Activated CD4-positive, alpha-beta T cell treated with anti-CD3 and anti-CD28 coated beads for 36 hours (primary cell): ENCODE measurements at regions not wholly inside any gene's neighbourhood (a gene's known extent, or its start where the extent isn't known, plus 50 kb on each side); places are given as distances from the start of the nearest gene placed in this dataset.

Experiments
- ATAC-seq: fragments of 200-7000 bp; cut with Tn5 transposase; one replicate; pipeline ENCODE4 v1.10.0; 2021; ENCODE audit warnings: mild to moderate bottlenecking, moderate library complexity
- CTCF ChIA-PET: fragments of 350-600 bp; sonication (Branson Sonifier 250); formaldehyde crosslinking; loops from one replicate; lab custom pipeline; 2021; ENCODE audit warnings: antibody characterized with exemption; lab: Charles Lee
- POLR2A ChIA-PET: fragments of 350-600 bp; sonication (Branson Sonifier 250); formaldehyde crosslinking; loops from one replicate; lab custom pipeline; 2021; ENCODE audit warnings: antibody characterized with exemption, inconsistent platforms; lab: Charles Lee
- DNase-seq: peaks from one replicate; pipeline ENCODE4 v3.0.0-alpha.2; 2020
- H3K27ac Mint-ChIP-seq: one replicate; pipeline ENCODE4 v1.8.0; 2021; ENCODE audit warnings: mixed read lengths
- H3K27me3 Mint-ChIP-seq: one replicate; pipeline ENCODE4 v1.8.0; 2021; ENCODE audit warnings: mixed read lengths
- H3K36me3 Mint-ChIP-seq: one replicate; pipeline ENCODE4 v1.8.0; 2021; ENCODE audit warnings: low read depth, mixed read lengths
- H3K4me1 Mint-ChIP-seq: one replicate; pipeline ENCODE4 v1.8.0; 2021; ENCODE audit warnings: mixed read lengths
- H3K4me3 Mint-ChIP-seq: one replicate; pipeline ENCODE4 v1.8.0; 2021; ENCODE audit warnings: mild to moderate bottlenecking, moderate library complexity, mixed read lengths
- H3K9me3 Mint-ChIP-seq: one replicate; pipeline ENCODE4 v1.8.0; 2021; ENCODE audit warnings: low read depth, mixed read lengths
- intact Hi-C, 2 experiments: fragments of 100-400 bp; cut with DNase I in 1 of 2; cut with micrococcal nuclease in 1 of 2; formaldehyde crosslinking; loops; one replicate each; pipeline versions ENCODE4 v1.14.2 to v1.15.1; 2022 to 2024; cut with DNase I, micrococcal nuclease

DNA sequence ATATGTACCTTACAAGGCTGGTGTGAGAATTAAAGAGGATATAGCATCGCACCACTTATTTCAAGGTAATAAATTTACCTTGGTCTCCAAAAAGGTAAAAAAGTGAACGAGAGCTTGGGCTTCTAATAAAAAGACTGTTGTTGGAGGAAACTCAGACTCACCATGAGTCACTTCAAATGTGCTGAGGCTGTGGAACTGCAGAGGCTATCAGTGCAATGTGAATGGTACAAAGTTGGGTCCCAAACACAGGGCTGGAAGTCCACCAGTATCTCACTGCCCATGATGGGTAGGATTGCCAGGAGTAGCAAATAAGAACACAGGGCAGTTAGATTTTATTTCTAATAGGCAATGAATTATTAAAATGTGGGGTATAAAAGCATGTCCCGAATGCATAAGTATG, 200.6 kb downstream of the MAFB start:
- DNase-seq (no peak), ATAC-seq (no peak)
- Mint-ChIP-seq H3K36me3 (no peaks in the 10 kb centered on the region), H3K9me3 (no peaks in the 10 kb centered on the region), H3K4me3 (no peak overlapping the region), H3K27me3 (peaks cover 12% of the 10 kb centered on the region), H3K27ac (no peak overlapping the region), H3K4me1 (no peaks in the 10 kb centered on the region)
- intact Hi-C loops: no loop called here
- ChIA-PET CTCF (interaction anchor here (0.7 kb wide), 1 partner anchor 9 kb away, joined by 3 read pairs; no protein-coding TSS in a partner anchor), POLR2A (no interaction called here)

DNA sequence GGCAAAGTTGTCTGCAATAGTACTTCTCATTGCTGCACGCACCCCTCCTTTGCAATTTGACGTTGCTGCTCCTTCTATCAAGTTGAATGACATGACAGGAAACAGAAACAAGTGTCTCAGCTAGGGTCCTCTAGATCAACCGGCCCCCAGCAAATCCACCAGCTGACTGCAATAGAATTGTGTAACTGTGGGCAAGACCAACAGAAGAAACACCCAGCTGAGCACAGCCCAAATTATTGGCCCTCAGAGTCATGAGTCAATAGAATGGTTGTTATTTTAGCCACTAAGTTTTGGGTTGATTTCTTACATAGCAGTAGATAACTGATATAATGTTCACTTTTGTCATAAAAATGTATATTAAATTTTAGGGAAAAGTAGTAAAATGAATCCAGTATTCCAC, 202.7 kb downstream of the MAFB start:
- Mint-ChIP-seq H3K9me3 (no peaks in the 10 kb centered on the region), H3K27me3 (peaks cover 14% of the 10 kb centered on the region), H3K4me1 (no peaks in the 10 kb centered on the region), H3K4me3 (no peak overlapping the region), H3K27ac (no peak overlapping the region), H3K36me3 (no peaks in the 10 kb centered on the region)
- ChIA-PET CTCF (interaction anchor here (0.6 kb wide), 1 partner anchor 36 kb away, joined by 4 read pairs; no protein-coding TSS in a partner anchor), POLR2A (no interaction called here)
- ATAC-seq (no peak), DNase-seq (no peak)
- intact Hi-C loops: no loop called here

GRCh38 chr20:40481743-40482458, 207.1 kb downstream of the MAFB start:
- no peak for ATAC-seq
- CTCF ChIA-PET: interaction anchor here (0.6 kb wide), 1 partner anchor 26 kb away, joined by 4 read pairs; no protein-coding TSS in a partner anchor
- DNase-seq: no peak
- no peaks in the 10 kb centered on the region for H3K4me1 Mint-ChIP-seq
- intact Hi-C loops: no loop called here
- no peak overlapping the region for H3K27ac Mint-ChIP-seq
- H3K36me3 Mint-ChIP-seq: no peaks in the 10 kb centered on the region
- POLR2A ChIA-PET: no interaction called here
- H3K27me3 Mint-ChIP-seq: peaks cover 8% of the 10 kb centered on the region
- H3K9me3 Mint-ChIP-seq: no peaks in the 10 kb centered on the region
- H3K4me3 Mint-ChIP-seq: no peak overlapping the region

DNA sequence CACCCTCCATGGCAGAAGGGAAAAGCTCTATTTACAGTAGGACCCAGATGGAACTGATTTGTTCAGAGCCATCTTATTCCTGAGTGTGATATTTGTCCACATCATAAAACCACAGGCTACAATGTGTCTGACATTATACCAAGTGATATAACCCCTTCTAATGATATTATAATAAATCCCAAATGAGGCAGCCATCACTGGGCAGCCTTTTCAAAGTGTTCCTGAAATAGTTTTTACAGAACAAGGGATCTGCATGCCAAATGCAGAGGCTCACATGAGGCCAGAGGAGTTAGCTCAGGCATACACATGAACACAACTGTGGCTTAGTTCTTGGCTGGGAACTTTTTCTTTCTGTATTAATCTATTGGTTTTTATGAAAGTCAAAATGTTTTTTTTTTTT, 207.7 kb downstream of the MAFB start:
- no peaks in the 10 kb centered on the region for H3K36me3 Mint-ChIP-seq
- DNase-seq (no peak), ATAC-seq (no peak)
- no peak overlapping the region for H3K4me3 Mint-ChIP-seq
- H3K27ac Mint-ChIP-seq: no peak overlapping the region
- CTCF ChIA-PET: no interaction called here
- no peaks in the 10 kb centered on the region for H3K9me3 Mint-ChIP-seq
- H3K27me3 Mint-ChIP-seq: peaks cover 7% of the 10 kb centered on the region
- POLR2A ChIA-PET: no interaction called here
- intact Hi-C loops: no loop called here
- H3K4me1 Mint-ChIP-seq: no peaks in the 10 kb centered on the region

GRCh38 chr20:40477805-40478204, 211.2 kb downstream of the MAFB start:
- no peak for ATAC-seq
- Mint-ChIP-seq H3K4me1 (no peaks in the 10 kb centered on the region), H3K27me3 (peaks cover 2% of the 10 kb centered on the region), H3K36me3 (no peaks in the 10 kb centered on the region), H3K9me3 (no peaks in the 10 kb centered on the region), H3K27ac (no peak overlapping the region), H3K4me3 (no peak overlapping the region)
- ChIA-PET CTCF (no interaction called here), POLR2A (no interaction called here)
- intact Hi-C loops: no loop called here
- DNase-seq: no peak

- Mint-ChIP-seq H3K36me3 (no peaks in the 10 kb centered on the region), H3K27me3 (no peaks in the 10 kb centered on the region), H3K4me1 (no peaks in the 10 kb centered on the region), H3K9me3 (no peaks in the 10 kb centered on the region), H3K4me3 (no peak overlapping the region), H3K27ac (no peak overlapping the region)
- CTCF ChIA-PET: no interaction called here
- DNase-seq: no peak
- intact Hi-C loops: no loop called here
- no peak for ATAC-seq
- POLR2A ChIA-PET: no interaction called here
Observed at GRCh38 chr20:40476461-40476860, 212.6 kb downstream of the MAFB start.

DNA sequence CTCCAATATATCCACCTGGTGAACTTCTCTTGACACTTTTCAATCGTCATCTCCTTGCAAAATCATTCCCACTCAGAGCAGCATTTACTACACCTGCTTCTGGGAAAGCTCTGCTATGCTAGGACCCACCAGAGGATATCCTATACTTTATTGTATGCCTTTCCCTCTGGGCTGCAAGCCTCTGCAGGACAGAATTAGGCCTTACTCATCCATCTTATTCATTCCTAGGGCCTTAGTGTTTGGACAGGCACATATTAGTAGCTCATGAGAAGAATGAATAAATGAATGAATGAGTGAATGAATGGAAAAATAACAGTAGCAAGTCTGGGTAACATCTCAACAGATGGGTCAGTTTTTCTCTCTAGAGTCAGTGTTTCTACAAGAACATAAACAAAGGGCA, 216.1 kb downstream of the MAFB start:
- no peak overlapping the region for H3K27ac Mint-ChIP-seq
- ATAC-seq: no peak
- no peak for DNase-seq
- no peaks in the 10 kb centered on the region for H3K9me3 Mint-ChIP-seq
- no peaks in the 10 kb centered on the region for H3K4me1 Mint-ChIP-seq
- ChIA-PET CTCF (interaction anchor here (0.5 kb wide), 1 partner anchor 33 kb away, joined by 4 read pairs; no protein-coding TSS in a partner anchor), POLR2A (no interaction called here)
- H3K36me3 Mint-ChIP-seq: no peaks in the 10 kb centered on the region
- intact Hi-C loops: no loop called here
- H3K4me3 Mint-ChIP-seq: no peak overlapping the region
- H3K27me3 Mint-ChIP-seq: no peaks in the 10 kb centered on the region

GRCh38 chr20:40471261-40471629, 217.8 kb downstream of the MAFB start:
- no peaks in the 10 kb centered on the region for H3K4me1 Mint-ChIP-seq
- no peaks in the 10 kb centered on the region for H3K27me3 Mint-ChIP-seq
- ChIA-PET POLR2A (no interaction called here), CTCF (no interaction called here)
- no peaks in the 10 kb centered on the region for H3K36me3 Mint-ChIP-seq
- H3K4me3 Mint-ChIP-seq: no peak overlapping the region
- intact Hi-C loops: no loop called here
- ATAC-seq (no peak), DNase-seq (no peak)
- H3K27ac Mint-ChIP-seq: no peak overlapping the region
- no peaks in the 10 kb centered on the region for H3K9me3 Mint-ChIP-seq

- H3K9me3 Mint-ChIP-seq: no peaks in the 10 kb centered on the region
- CTCF ChIA-PET: no interaction called here
- no peak overlapping the region for H3K27ac Mint-ChIP-seq
- DNase-seq (no peak), ATAC-seq (no peak)
- no peaks in the 10 kb centered on the region for H3K36me3 Mint-ChIP-seq
- POLR2A ChIA-PET: no interaction called here
- no peaks in the 10 kb centered on the region for H3K27me3 Mint-ChIP-seq
- intact Hi-C loops: no loop called here
- no peak overlapping the region for H3K4me3 Mint-ChIP-seq
- H3K4me1 Mint-ChIP-seq: no peaks in the 10 kb centered on the region
Observed at GRCh38 chr20:40470445-40471260, 218.4 kb downstream of the MAFB start.

GRCh38 chr20:40468759-40469158, 220.3 kb downstream of the MAFB start:
- ChIA-PET POLR2A (no interaction called here), CTCF (no interaction called here)
- Mint-ChIP-seq H3K27me3 (peaks cover 2% of the 10 kb centered on the region), H3K4me3 (no peak overlapping the region), H3K36me3 (no peaks in the 10 kb centered on the region), H3K9me3 (no peaks in the 10 kb centered on the region), H3K27ac (no peak overlapping the region), H3K4me1 (no peaks in the 10 kb centered on the region)
- no peak for DNase-seq
- intact Hi-C loops: no loop called here
- ATAC-seq: no peak

DNA sequence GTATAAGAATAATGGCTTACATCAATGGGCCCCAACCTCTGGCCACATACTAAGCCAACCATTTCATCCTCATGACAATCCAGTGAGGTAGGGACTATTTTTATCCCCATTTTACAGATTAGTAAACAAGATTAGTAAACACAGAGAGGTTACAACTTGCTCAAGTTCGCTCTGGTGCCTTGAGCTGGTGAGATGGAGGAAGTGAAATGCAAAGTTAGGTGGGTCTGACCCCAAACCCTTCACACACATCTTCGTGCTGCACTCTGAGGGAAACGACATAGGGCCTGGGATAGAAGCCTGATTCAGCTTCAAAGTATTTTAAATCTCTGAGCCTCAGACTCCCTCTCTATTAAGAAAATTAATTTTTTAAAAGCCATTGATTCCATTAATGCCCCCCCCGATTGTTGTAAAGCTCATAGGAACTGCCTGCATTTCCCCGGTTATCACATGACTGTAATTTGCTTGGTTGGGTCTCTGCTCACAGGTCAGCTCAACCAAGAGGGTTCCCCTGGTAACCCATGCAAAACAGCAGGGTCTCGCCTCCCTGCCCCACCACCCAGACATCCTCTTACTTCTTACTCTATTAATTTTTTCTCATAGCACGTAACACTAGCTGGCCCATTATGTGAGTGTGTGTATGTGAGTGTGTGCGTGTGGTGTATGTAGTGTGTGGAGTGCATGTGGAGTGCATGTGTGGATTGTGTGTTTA, 221.2 kb downstream of the MAFB start:
- Mint-ChIP-seq H3K9me3 (no peaks in the 10 kb centered on the region), H3K4me3 (no peak overlapping the region), H3K27me3 (peaks cover 2% of the 10 kb centered on the region), H3K36me3 (no peaks in the 10 kb centered on the region), H3K4me1 (no peaks in the 10 kb centered on the region), H3K27ac (no peak overlapping the region)
- intact Hi-C loops: no loop called here
- DNase-seq: no peak
- ChIA-PET POLR2A (no interaction called here), CTCF (no interaction called here)
- ATAC-seq: no peak
